Bronchial epithelial cell (primary cell): ENCODE measurements at regions not wholly inside any gene's neighbourhood (a gene's known extent, or its start where the extent isn't known, plus 50 kb on each side); places are given as distances from the start of the nearest gene placed in this dataset.

Experiments
- DNase-seq: peaks from one replicate; pipeline ENCODE4 v3.0.0-alpha.2; 2010; ENCODE audit warnings: low read depth
- FAIRE-seq: peaks from 2 replicates; lab custom pipeline; 2011; peaks lifted over from hg19 to GRCh38; lab: Jason Lieb, UNC
- H3K27me3 ChIP-seq: 2 replicates; pipeline ENCODE4 v1.5.1; 2011; ENCODE audit warnings: low read length; ENCODE audit not compliant: control insufficient read depth, insufficient read depth
- H3K36me3 ChIP-seq: 2 replicates; pipeline ENCODE4 v1.5.1; 2011; ENCODE audit warnings: low read length; ENCODE audit not compliant: control insufficient read depth, insufficient read depth
- H3K4me3 ChIP-seq: 2 replicates; pipeline ENCODE4 v1.5.1; 2011; ENCODE audit warnings: mild to moderate bottlenecking, low read depth, low read length, control low read depth
- TF ChIP-seq, protein P1 (sequence below): IDR thresholded peaks from 2 replicates; pipeline ENCODE4 v1.5.1; 2011; ENCODE audit warnings: mild to moderate bottlenecking, moderate library complexity, low read length, control low read depth, inconsistent platforms; ENCODE audit not compliant: insufficient read depth, severe bottlenecking

- Histone ChIP-seq H3K36me3 (no peaks in the 10 kb centered on the region), H3K27me3 (no peaks in the 10 kb centered on the region), H3K4me3 (no peak overlapping the region)
- DNase-seq = no peak
- TF ChIP-seq, protein P1, sequence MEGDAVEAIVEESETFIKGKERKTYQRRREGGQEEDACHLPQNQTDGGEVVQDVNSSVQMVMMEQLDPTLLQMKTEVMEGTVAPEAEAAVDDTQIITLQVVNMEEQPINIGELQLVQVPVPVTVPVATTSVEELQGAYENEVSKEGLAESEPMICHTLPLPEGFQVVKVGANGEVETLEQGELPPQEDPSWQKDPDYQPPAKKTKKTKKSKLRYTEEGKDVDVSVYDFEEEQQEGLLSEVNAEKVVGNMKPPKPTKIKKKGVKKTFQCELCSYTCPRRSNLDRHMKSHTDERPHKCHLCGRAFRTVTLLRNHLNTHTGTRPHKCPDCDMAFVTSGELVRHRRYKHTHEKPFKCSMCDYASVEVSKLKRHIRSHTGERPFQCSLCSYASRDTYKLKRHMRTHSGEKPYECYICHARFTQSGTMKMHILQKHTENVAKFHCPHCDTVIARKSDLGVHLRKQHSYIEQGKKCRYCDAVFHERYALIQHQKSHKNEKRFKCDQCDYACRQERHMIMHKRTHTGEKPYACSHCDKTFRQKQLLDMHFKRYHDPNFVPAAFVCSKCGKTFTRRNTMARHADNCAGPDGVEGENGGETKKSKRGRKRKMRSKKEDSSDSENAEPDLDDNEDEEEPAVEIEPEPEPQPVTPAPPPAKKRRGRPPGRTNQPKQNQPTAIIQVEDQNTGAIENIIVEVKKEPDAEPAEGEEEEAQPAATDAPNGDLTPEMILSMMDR = no peak
- FAIRE-seq = no peak
These were observed 337.2 kb downstream of the VGLL3 start for GRCh38 chr3:86653661-86654205.

GRCh38 chr3:86648087-86648486, 342.9 kb downstream of the VGLL3 start:
- FAIRE-seq (no peak), DNase-seq (no peak)
- TF ChIP-seq, protein P1 = no peak
- Histone ChIP-seq H3K27me3 (no peaks in the 10 kb centered on the region), H3K36me3 (no peaks in the 10 kb centered on the region), H3K4me3 (no peak overlapping the region)

DNA sequence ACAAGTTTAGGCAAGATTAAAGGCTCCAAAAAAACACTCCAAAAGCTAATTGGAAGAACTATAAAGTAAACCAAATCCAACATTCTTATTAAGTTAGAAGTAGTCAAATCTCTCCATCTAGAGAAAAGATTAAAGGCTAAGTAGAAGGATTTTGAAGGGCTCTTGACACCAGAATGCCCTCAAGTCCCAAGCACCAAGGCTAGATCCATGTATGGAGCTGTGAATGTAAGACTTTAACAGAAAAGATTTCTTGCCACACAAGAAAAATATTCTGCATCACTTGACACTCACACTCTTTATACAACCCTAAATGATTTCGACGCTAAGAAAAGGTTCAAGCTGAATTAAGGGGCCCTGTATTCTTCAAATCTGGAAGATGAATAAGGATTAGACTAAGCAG, 345.2 kb downstream of the VGLL3 start:
- FAIRE-seq = no peak
- DNase-seq = no peak
- TF ChIP-seq, protein P1 = no peak
- Histone ChIP-seq H3K27me3 (no peaks in the 10 kb centered on the region), H3K36me3 (no peaks in the 10 kb centered on the region), H3K4me3 (no peak overlapping the region)

DNA sequence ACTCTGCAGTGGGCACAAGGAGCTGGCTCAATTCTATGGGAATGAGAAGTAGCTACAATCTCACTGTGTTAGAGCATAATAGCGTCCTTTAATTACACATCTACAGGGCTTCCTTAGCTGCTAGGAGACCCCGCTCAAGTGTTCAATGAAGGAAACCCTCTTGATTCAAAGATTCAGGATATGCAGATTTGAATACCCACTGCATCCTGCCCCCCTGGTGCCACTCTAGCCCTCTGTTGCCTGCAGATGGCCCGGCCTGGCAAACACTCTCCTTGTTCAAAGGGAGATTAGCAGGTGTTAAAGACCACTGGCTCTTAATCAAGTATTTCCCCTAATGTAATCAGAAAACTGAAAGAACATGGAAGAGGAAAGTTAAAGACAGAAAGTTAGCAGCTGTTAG, 356.6 kb downstream of the VGLL3 start:
- TF ChIP-seq, protein P1 = no peak
- DNase-seq (no peak), FAIRE-seq (no peak)
- no peaks in the 10 kb centered on the region for H3K36me3 ChIP-seq
- H3K27me3 ChIP-seq = no peaks in the 10 kb centered on the region
- H3K4me3 ChIP-seq = no peak overlapping the region

GRCh38 chr3:86629511-86629910, 361.4 kb downstream of the VGLL3 start:
- Histone ChIP-seq H3K36me3 (no peaks in the 10 kb centered on the region), H3K4me3 (no peak overlapping the region), H3K27me3 (no peaks in the 10 kb centered on the region)
- no peak for DNase-seq
- FAIRE-seq = no peak
- TF ChIP-seq, protein P1 = no peak

DNA sequence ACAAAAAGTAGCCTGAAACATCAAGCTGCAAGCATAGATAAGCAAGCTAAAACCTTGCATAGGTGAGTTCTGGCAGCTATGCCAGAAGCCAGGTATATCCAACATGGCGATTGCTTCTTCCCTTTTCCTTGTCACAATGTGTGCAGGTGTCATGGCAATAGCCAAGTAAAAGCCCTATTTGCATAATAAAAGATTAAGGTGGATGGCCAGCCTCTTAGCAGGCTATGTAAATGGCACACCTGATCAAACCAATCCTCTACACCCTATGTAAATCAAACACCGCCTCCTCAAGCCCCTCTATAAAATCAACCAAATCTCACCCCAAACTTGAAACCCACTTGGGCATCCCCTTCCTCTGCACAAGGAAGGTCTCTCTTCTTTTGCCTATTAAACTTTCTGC, 366.8 kb downstream of the VGLL3 start:
- FAIRE-seq = no peak
- TF ChIP-seq, protein P1 = no peak
- no peaks in the 10 kb centered on the region for H3K27me3 ChIP-seq
- H3K36me3 ChIP-seq = no peaks in the 10 kb centered on the region
- no peak overlapping the region for H3K4me3 ChIP-seq
- DNase-seq = no peak
